ENCODE measurements at regions not wholly inside any gene's neighbourhood (a gene's known extent, or its start where the extent isn't known, plus 50 kb on each side); places are given as distances from the start of the nearest gene placed in this dataset.
A peak's percentile ranks its signal among the peaks of the same experiment; 100 is the strongest.
"Not testable (repeated sequence)": the region's sequence is repeated elsewhere in the genome, so short reads cannot be mapped to it uniquely, and the experiment has no call there.

- H3K4me3 Mint-ChIP-seq; H3K79me2 ChIP-seq (replicated peaks; ENCODE audit: insufficient read depth); H3K36me3 Mint-ChIP-seq (ENCODE audit: low read depth); H3K27ac ChIP-seq (ENCODE audit: low read depth); H3F3A ChIP-seq (replicated peaks; ENCODE audit: low read depth); H3K36me3 ChIP-seq (ENCODE audit: insufficient read depth); H3K9me3 Mint-ChIP-seq; H3K4me1 ChIP-seq (ENCODE audit: insufficient read depth); DNase-seq (ENCODE audit: low spot score); H3K27me3 Mint-ChIP-seq (ENCODE audit: insufficient read depth, low read depth, poor library complexity); H3K9me2 ChIP-seq (ENCODE audit: insufficient read depth); H3K4me2 ChIP-seq; H3K4me1 Mint-ChIP-seq; H3K4me3 ChIP-seq; H3K27me3 ChIP-seq (ENCODE audit: insufficient read depth); H3K27ac Mint-ChIP-seq; H2AFZ ChIP-seq; H4K20me1 ChIP-seq (replicated peaks; ENCODE audit: insufficient read depth): not testable (repeated sequence)
- ATAC-seq: peak; percentile 30
Observed at GRCh38 chr1:149708192-149708853, 74.2 kb upstream of the FCGR1A start.

GRCh38 chr1:149711651-149712050 is 70.8 kb upstream of the FCGR1A start:
- H3K27me3 Mint-ChIP-seq (ENCODE audit: insufficient read depth, low read depth, poor library complexity); H3K4me1 Mint-ChIP-seq; H3K27ac ChIP-seq (ENCODE audit: low read depth); H2AFZ ChIP-seq; H3F3A ChIP-seq (replicated peaks; ENCODE audit: low read depth); DNase-seq (ENCODE audit: low spot score); H3K27me3 ChIP-seq (ENCODE audit: insufficient read depth); H3K4me3 Mint-ChIP-seq; H3K27ac Mint-ChIP-seq; H3K36me3 Mint-ChIP-seq (ENCODE audit: low read depth); H3K36me3 ChIP-seq (ENCODE audit: insufficient read depth); H3K4me1 ChIP-seq (ENCODE audit: insufficient read depth); H3K9me3 Mint-ChIP-seq; H3K4me2 ChIP-seq; H4K20me1 ChIP-seq (replicated peaks; ENCODE audit: insufficient read depth); H3K79me2 ChIP-seq (replicated peaks; ENCODE audit: insufficient read depth); H3K9me2 ChIP-seq (ENCODE audit: insufficient read depth): not testable (repeated sequence)
- H3K4me3 ChIP-seq: peak overlapping the region; percentile 49
- ATAC-seq: peak; percentile 87

- not testable (repeated sequence) for H3K27ac Mint-ChIP-seq
- peak overlapping the region; percentile 73 for H3K4me3 Mint-ChIP-seq
Observed at GRCh38 chr1:149712154-149712927, 70.2 kb upstream of the FCGR1A start.

GRCh38 chr1:149713513-149713912 is 69.0 kb upstream of the FCGR1A start:
- not testable (repeated sequence) for H3K36me3 ChIP-seq (ENCODE audit: insufficient read depth); H3K79me2 ChIP-seq (replicated peaks; ENCODE audit: insufficient read depth); H3K4me1 ChIP-seq (ENCODE audit: insufficient read depth); H3K4me1 Mint-ChIP-seq; DNase-seq (ENCODE audit: low spot score); H2AFZ ChIP-seq; H4K20me1 ChIP-seq (replicated peaks; ENCODE audit: insufficient read depth); H3K27ac ChIP-seq (ENCODE audit: low read depth); H3K27me3 Mint-ChIP-seq (ENCODE audit: insufficient read depth, low read depth, poor library complexity); H3F3A ChIP-seq (replicated peaks; ENCODE audit: low read depth); H3K9me3 Mint-ChIP-seq; H3K9me2 ChIP-seq (ENCODE audit: insufficient read depth); H3K27me3 ChIP-seq (ENCODE audit: insufficient read depth); H3K27ac Mint-ChIP-seq; H3K36me3 Mint-ChIP-seq (ENCODE audit: low read depth)
- peak overlapping the region; percentile 55; the same call in 1 of the 2 replicates for H3K4me2 ChIP-seq
- peak; percentile 43 for ATAC-seq
- peak overlapping the region; percentile 73 for H3K4me3 Mint-ChIP-seq
- peak overlapping the region; percentile 51 for H3K4me3 ChIP-seq

More at GRCh38 chr1:149712154-149712927, 70.2 kb upstream of the FCGR1A start:
- H3K27me3 Mint-ChIP-seq (ENCODE audit: insufficient read depth, low read depth, poor library complexity); H3K4me1 ChIP-seq (ENCODE audit: insufficient read depth); H3K79me2 ChIP-seq (replicated peaks; ENCODE audit: insufficient read depth); H3K36me3 Mint-ChIP-seq (ENCODE audit: low read depth); H3F3A ChIP-seq (replicated peaks; ENCODE audit: low read depth); H4K20me1 ChIP-seq (replicated peaks; ENCODE audit: insufficient read depth); H3K9me2 ChIP-seq (ENCODE audit: insufficient read depth); H3K27ac ChIP-seq (ENCODE audit: low read depth); H2AFZ ChIP-seq; H3K9me3 Mint-ChIP-seq; H3K36me3 ChIP-seq (ENCODE audit: insufficient read depth); H3K27me3 ChIP-seq (ENCODE audit: insufficient read depth); H3K4me1 Mint-ChIP-seq: not testable (repeated sequence)
- Histone ChIP-seq H3K4me3 (peak overlapping the region; percentile 51), H3K4me2 (peak overlapping the region; percentile 60; the same call in 1 of the 2 replicates)
- peak; percentile 47 for DNase-seq (ENCODE audit: low spot score)
- peak; percentile 34 for ATAC-seq

GRCh38 chr1:149713952-149714351 is 68.5 kb upstream of the FCGR1A start:
- not testable (repeated sequence) for H3K4me1 ChIP-seq (ENCODE audit: insufficient read depth); H3K4me1 Mint-ChIP-seq; H2AFZ ChIP-seq; H3K9me3 Mint-ChIP-seq; H3K36me3 Mint-ChIP-seq (ENCODE audit: low read depth); H4K20me1 ChIP-seq (replicated peaks; ENCODE audit: insufficient read depth); H3K9me2 ChIP-seq (ENCODE audit: insufficient read depth); H3F3A ChIP-seq (replicated peaks; ENCODE audit: low read depth); H3K27me3 ChIP-seq (ENCODE audit: insufficient read depth); H3K27ac Mint-ChIP-seq; H3K36me3 ChIP-seq (ENCODE audit: insufficient read depth); H3K79me2 ChIP-seq (replicated peaks; ENCODE audit: insufficient read depth); DNase-seq (ENCODE audit: low spot score); H3K4me2 ChIP-seq; H3K27ac ChIP-seq (ENCODE audit: low read depth); H3K27me3 Mint-ChIP-seq (ENCODE audit: insufficient read depth, low read depth, poor library complexity); H3K4me3 ChIP-seq; H3K4me3 Mint-ChIP-seq
- peak; percentile 35 for ATAC-seq

- H3K4me1 Mint-ChIP-seq; H3K27ac Mint-ChIP-seq; H3K9me2 ChIP-seq (ENCODE audit: insufficient read depth); H3F3A ChIP-seq (replicated peaks; ENCODE audit: low read depth); H3K36me3 Mint-ChIP-seq (ENCODE audit: low read depth); H3K27me3 ChIP-seq (ENCODE audit: insufficient read depth); H4K20me1 ChIP-seq (replicated peaks; ENCODE audit: insufficient read depth); H3K27me3 Mint-ChIP-seq (ENCODE audit: insufficient read depth, low read depth, poor library complexity); DNase-seq (ENCODE audit: low spot score); H3K9me3 Mint-ChIP-seq; H3K4me3 ChIP-seq; H3K4me2 ChIP-seq; H2AFZ ChIP-seq; H3K36me3 ChIP-seq (ENCODE audit: insufficient read depth); H3K4me1 ChIP-seq (ENCODE audit: insufficient read depth); H3K79me2 ChIP-seq (replicated peaks; ENCODE audit: insufficient read depth); H3K4me3 Mint-ChIP-seq; H3K27ac ChIP-seq (ENCODE audit: low read depth): not testable (repeated sequence)
- ATAC-seq: peak; percentile 74
Observed at GRCh38 chr1:149724618-149725302, 57.7 kb upstream of the FCGR1A start.
